Right lobe of liver (tissue), 6 donors: ENCODE measurements at regions not wholly inside any gene's neighbourhood (a gene's known extent, or its start where the extent isn't known, plus 50 kb on each side); places are given as distances from the start of the nearest gene placed in this dataset.

ENCODE experiments used
- ATAC-seq, 4 donors: fragments of 200-7000 bp; cut with Tn5 transposase; one replicate each; pipeline ENCODE4 v1.9.1; 2020; ENCODE audit warnings: mild to moderate bottlenecking in 4 of 4, moderate library complexity in 4 of 4
- DNase-seq, 3 donors: peaks; one replicate each; pipeline ENCODE4 v3.0.0-alpha.2; 2020
- H3K27ac ChIP-seq, 3 donors: fragments of 200-600 bp; one replicate each; pipeline ENCODE4 v1.8.0; 2022
- H3K27me3 ChIP-seq, 2 donors: fragments of 200-600 bp; one replicate each; pipeline ENCODE4 v1.8.0; 2022
- H3K36me3 ChIP-seq, 4 donors: fragments of 200-600 bp; sonication (generic) in 1 of 4; one replicate each; pipeline versions ENCODE4 v1.5.1 to v1.8.0; 2017 to 2022; ENCODE audit warnings: control low read depth in 1 of 4
- H3K4me1 ChIP-seq, 4 donors: fragments of 200-600 bp; sonication (generic) in 1 of 4; one replicate each; pipeline versions ENCODE4 v1.5.1 to v1.8.0; 2017 to 2022; ENCODE audit warnings: control low read depth in 1 of 4
- H3K4me3 ChIP-seq, 3 donors: fragments of 200-600 bp; one replicate each; pipeline ENCODE4 v1.8.0; 2022
- H3K9me3 ChIP-seq, 4 donors: fragments of 200-600 bp; sonication (generic) in 1 of 4; one replicate each; pipeline versions ENCODE4 v1.5.1 to v1.8.0; 2017 to 2022; ENCODE audit warnings: control low read depth in 1 of 4
- CTCF ChIP-seq, 4 donors: fragments of 200-600 bp in 3 of 4; fragments of 450-650 bp in 1 of 4; IDR thresholded peaks; one replicate each; pipeline versions ENCODE4 v1.5.1 to v1.8.0; 2016 to 2022; ENCODE audit warnings: antibody characterized with exemption in 4 of 4, mild to moderate bottlenecking in 2 of 4
- POLR2A ChIP-seq: fragments of 450-650 bp; IDR thresholded peaks from one replicate; pipeline ENCODE4 v1.6.1; 2017; ENCODE audit warnings: antibody characterized with exemption, mild to moderate bottlenecking
- WGBS: methylation state at CpG from one replicate; pipeline ENCODE4 v1.1.6; 2018; ENCODE audit warnings: low coverage, low lambda C conversion rate; ENCODE audit not compliant: insufficient coverage; ENCODE audit errors: missing lambda C conversion rate; 5-methylcytosine and 5-hydroxymethylcytosine counted together
- intact Hi-C, 2 donors: fragments of 100-400 bp; cut with DNase I; formaldehyde crosslinking; loops; one replicate each; pipeline versions ENCODE4 v1.11.2 to v1.14.1; 2022
- donor health status: DM: no; HTN: yes; CAD: no.
- donor health status: DM: no; HTN: no; CAD: no.
- donor health status: DM: no; HTN: no; CAD: no.
- donor health status: DM: no; HTN: yes; CAD: no.
- donor health status: DM: no; HTN: yes; CAD: no.

GRCh38 chr2:142581491-142581890 is 296.0 kb upstream of the KYNU start:
- Histone ChIP-seq H3K4me1 (peaks cover 0 to 5% (median 0%) of the 10 kb centered on the region in 4 donors), H3K27ac (no peak overlapping the region), H3K36me3 (no peaks in the 10 kb centered on the region), H3K4me3 (no peak overlapping the region), H3K9me3 (no peaks in the 10 kb centered on the region), H3K27me3 (no peaks in the 10 kb centered on the region)
- WGBS = 33% methylated on average over 1 of the region's 1 CpG
- TF ChIP-seq POLR2A = no peak
- TF ChIP-seq CTCF (IDR thresholded peaks at IDR 0.05) = no peak
- DNase-seq (no peak), ATAC-seq (no peak)
- intact Hi-C loops = no loop called here

- no peak for TF ChIP-seq CTCF (IDR thresholded peaks at IDR 0.05)
- TF ChIP-seq POLR2A = no peak
Measured at GRCh38 chr2:142580691-142581090, 296.8 kb upstream of the KYNU start.

GRCh38 chr2:142575561-142575960 is 301.9 kb upstream of the KYNU start:
- ATAC-seq (no peak), DNase-seq (no peak)
- Histone ChIP-seq H3K9me3 (no peaks in the 10 kb centered on the region), H3K27me3 (no peaks in the 10 kb centered on the region), H3K27ac (no peak overlapping the region), H3K36me3 (no peaks in the 10 kb centered on the region), H3K4me3 (no peak overlapping the region), H3K4me1 (no peaks in the 10 kb centered on the region)
- intact Hi-C loops = no loop called here
- WGBS = 7% methylated on average over 1 of the region's 1 CpG
- no peak for TF ChIP-seq POLR2A
- TF ChIP-seq CTCF (IDR thresholded peaks at IDR 0.05) = no peak

More at GRCh38 chr2:142580691-142581090, 296.8 kb upstream of the KYNU start:
- DNase-seq = no peak
- H3K9me3 ChIP-seq = no peaks in the 10 kb centered on the region
- no peak for ATAC-seq
- 75% methylated on average over 5 of the region's 5 CpGs for WGBS
- intact Hi-C loops = no loop called here
- H3K4me3 ChIP-seq = no peak overlapping the region
- H3K27ac ChIP-seq = no peak overlapping the region
- H3K27me3 ChIP-seq = no peaks in the 10 kb centered on the region
- H3K4me1 ChIP-seq = no peaks in the 10 kb centered on the region
- H3K36me3 ChIP-seq = no peaks in the 10 kb centered on the region

GRCh38 chr2:142574388-142574787 is 303.1 kb upstream of the KYNU start:
- Histone ChIP-seq H3K27me3 (no peaks in the 10 kb centered on the region), H3K4me3 (no peak overlapping the region), H3K4me1 (no peaks in the 10 kb centered on the region), H3K27ac (no peak overlapping the region), H3K9me3 (no peaks in the 10 kb centered on the region), H3K36me3 (no peaks in the 10 kb centered on the region)
- TF ChIP-seq CTCF (IDR thresholded peaks at IDR 0.05) (no peak), POLR2A (no peak)
- intact Hi-C loops = no loop called here
- ATAC-seq (no peak), DNase-seq (no peak)
